GM23338 (cell line): ENCODE measurements at regions not wholly inside any gene's neighbourhood (a gene's known extent, or its start where the extent isn't known, plus 50 kb on each side); places are given as distances from the start of the nearest gene placed in this dataset.

Experiments used
- CREB1 ChIP-seq: fragments of 250-450 bp; sonication (Bioruptor Pico); IDR thresholded peaks from 2 replicates; pipeline ENCODE4 v1.5.0; 2020; ENCODE audit warnings: low read depth, mild to moderate bottlenecking, moderate library complexity
- CTCF ChIP-seq, 2 experiments: fragments of 200-600 bp in 1 of 2; sonication (generic) in 1 of 2; conservative IDR thresholded peaks; 2 replicates each; pipeline versions ENCODE4 v1.5.1 to v1.6.1; 2016 to 2017; ENCODE audit warnings: antibody characterized with exemption in 2 of 2, low read depth in 2 of 2, mild to moderate bottlenecking in 2 of 2, moderate library complexity in 1 of 2
- EZH2 ChIP-seq: fragments of 200-600 bp; sonication (generic); IDR thresholded peaks from one replicate; pipeline ENCODE4 v1.8.0; 2017; ENCODE audit warnings: antibody characterized with exemption, mild to moderate bottlenecking, low read depth; ENCODE audit not compliant: unreplicated experiment
- EZH2phosphoT487 ChIP-seq: fragments of 200-600 bp; sonication (generic); IDR thresholded peaks from one replicate; pipeline ENCODE4 v1.8.1; 2018; ENCODE audit warnings: antibody characterized with exemption; ENCODE audit not compliant: unreplicated experiment
- JUNB ChIP-seq: IDR thresholded peaks from one replicate; pipeline ENCODE4 v1.6.1; 2016; ENCODE audit warnings: antibody characterized with exemption; ENCODE audit not compliant: unreplicated experiment
- ZNF114 ChIP-seq: fragments of 250-450 bp; sonication (Bioruptor Pico); IDR thresholded peaks from 2 replicates; pipeline ENCODE4 v1.5.0; 2020; ENCODE audit warnings: mild to moderate bottlenecking, moderate library complexity
- TF ChIP-seq, protein P1 (sequence below): IDR thresholded peaks from one replicate; pipeline ENCODE4 v1.6.1; 2018; ENCODE audit warnings: antibody characterized with exemption; ENCODE audit not compliant: unreplicated experiment

GRCh38 chr15:29346998-29347397 is 77.4 kb upstream of the NSMCE3 start:
- TF ChIP-seq EZH2phosphoT487, result no peak
- TF ChIP-seq CTCF (conservative IDR thresholded peaks at IDR 0.05; ENCODE audit: low read depth in 2 of 2), result no peak
- TF ChIP-seq JUNB, result no peak
- no peak for TF ChIP-seq EZH2
- TF ChIP-seq, protein P1, sequence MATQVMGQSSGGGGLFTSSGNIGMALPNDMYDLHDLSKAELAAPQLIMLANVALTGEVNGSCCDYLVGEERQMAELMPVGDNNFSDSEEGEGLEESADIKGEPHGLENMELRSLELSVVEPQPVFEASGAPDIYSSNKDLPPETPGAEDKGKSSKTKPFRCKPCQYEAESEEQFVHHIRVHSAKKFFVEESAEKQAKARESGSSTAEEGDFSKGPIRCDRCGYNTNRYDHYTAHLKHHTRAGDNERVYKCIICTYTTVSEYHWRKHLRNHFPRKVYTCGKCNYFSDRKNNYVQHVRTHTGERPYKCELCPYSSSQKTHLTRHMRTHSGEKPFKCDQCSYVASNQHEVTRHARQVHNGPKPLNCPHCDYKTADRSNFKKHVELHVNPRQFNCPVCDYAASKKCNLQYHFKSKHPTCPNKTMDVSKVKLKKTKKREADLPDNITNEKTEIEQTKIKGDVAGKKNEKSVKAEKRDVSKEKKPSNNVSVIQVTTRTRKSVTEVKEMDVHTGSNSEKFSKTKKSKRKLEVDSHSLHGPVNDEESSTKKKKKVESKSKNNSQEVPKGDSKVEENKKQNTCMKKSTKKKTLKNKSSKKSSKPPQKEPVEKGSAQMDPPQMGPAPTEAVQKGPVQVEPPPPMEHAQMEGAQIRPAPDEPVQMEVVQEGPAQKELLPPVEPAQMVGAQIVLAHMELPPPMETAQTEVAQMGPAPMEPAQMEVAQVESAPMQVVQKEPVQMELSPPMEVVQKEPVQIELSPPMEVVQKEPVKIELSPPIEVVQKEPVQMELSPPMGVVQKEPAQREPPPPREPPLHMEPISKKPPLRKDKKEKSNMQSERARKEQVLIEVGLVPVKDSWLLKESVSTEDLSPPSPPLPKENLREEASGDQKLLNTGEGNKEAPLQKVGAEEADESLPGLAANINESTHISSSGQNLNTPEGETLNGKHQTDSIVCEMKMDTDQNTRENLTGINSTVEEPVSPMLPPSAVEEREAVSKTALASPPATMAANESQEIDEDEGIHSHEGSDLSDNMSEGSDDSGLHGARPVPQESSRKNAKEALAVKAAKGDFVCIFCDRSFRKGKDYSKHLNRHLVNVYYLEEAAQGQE, result no peak
- no peak for TF ChIP-seq CREB1 (CRISPR knock-in tag)
- no peak for TF ChIP-seq ZNF114 (CRISPR knock-in tag)
